SHP77 (cell line): ENCODE measurements at regions not wholly inside any gene's neighbourhood (a gene's known extent, or its start where the extent isn't known, plus 50 kb on each side); places are given as distances from the start of the nearest gene placed in this dataset.

Experiments
- DNase-seq, 2 experiments: peaks; one replicate each; lab custom pipeline; 2025; lab: John Stamatoyannopoulos, UW

DNA sequence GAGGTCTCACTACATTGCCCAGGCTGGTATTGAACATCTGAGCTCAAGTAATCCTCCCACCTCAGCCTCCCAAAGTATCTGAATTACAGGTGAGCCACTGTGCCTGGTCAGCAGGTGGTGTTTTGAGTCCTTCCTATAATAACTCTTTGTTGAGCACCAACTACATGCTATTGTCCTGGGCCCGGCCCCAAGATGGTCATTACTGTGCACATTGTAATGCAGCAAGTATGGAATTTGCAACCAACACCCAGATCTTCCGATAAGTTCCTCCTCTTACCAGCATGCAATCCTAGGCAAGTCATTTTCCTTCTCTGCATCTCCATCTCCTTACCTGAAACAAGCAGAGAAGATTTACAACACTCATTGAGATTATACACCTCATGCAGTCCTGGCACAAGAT, 510.3 kb upstream of the KLF4 start:
- DNase-seq, result no peak

DNA sequence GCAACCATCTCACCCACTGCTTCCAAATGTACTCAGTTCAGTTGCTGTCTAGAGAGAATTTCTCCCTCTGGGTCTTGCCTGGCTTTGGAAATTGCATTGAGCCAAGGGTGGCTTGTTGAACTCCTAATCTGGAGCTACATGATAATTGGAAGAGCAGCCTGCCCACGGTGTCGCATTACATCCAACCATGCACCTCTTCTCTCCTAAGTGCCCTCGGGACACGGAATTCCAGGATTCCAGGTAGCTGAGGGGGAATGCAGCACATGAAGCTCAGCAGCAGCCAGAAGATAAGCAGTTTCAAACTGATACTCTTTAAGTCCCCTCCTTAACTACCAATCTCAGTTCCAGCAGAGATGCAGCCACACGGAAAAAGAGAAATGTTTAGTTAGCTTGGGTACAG, 509.4 kb upstream of the KLF4 start:
- DNase-seq, result no peak

DNA sequence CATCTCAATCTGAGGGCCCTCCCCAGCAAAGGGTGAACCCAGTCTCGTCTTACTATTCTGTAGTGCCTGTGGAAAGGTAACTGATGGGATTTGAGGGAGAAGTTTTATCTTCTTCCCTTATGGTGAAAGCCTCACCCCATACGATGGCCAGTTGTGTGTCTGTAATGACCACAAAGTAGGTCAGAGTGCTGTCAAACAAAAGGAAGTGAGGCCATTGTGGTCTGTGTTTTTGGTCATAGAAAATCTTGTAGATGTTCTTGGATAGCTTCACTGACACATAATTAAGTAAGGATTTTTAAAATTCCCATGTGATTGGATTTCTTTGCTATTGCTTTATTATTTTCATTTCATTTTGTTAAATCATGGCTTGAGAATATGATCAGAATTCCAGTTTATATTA, 505.1 kb upstream of the KLF4 start:
- no peak for DNase-seq

DNA sequence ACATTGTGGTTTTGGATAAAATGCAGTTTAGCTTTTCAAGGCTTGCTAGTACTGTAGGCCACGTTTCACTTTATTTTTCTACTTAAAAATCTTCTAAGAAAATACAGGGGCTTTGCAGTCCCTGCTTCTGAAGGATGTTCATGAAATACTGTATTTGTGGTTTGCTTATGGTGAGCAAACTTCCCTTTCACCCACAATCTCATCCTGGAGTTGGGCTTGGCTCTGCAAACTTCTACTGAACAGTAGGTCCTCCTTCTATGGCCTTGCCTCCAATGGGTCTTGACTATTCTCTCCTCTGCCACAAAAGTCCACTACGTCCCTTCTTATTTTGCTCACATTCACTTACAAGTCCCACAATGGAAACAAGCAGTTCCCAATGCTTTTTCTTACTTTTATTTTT, 502.7 kb upstream of the KLF4 start:
- DNase-seq, result no peak

DNA sequence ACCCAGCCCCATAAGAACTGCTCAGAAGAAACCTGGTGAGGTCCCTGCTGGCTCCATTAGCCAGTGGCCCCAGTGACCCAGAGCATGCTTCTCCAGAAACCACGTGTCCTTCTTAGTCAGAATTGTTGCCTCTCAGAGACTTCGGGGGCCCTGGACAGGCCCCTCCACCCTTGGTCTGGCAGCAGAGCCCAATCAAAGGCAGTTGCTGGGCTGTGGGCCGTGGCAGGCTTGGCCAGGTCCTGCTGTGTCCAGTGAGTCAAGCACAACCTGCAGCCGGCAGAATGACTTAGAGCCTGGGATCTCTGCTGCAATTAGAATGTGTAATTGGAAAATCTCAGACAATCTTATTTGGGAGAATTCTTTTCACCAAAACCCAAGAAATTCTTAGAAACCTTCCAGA, 502.0 kb upstream of the KLF4 start:
- DNase-seq, result no peak

DNA sequence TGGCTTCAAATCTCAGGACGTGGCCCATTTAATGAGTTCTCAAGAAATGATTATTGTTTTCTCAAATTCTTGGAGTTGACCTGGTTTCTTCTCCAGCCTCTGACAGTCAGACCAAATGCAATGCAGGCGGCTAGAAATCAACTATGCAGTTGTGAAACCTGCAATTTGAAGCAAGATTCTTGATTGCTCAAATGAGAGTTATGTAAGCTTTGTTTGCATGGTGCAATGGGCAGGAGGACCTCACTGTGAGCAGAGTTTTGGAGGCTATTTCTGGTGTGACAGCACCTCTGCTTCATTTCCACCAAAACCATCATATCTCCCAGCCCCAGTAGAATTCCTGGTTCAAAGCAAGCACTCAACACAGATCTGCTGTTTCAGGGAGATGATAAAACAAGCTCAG, 500.0 kb upstream of the KLF4 start:
- no peak for DNase-seq

DNA sequence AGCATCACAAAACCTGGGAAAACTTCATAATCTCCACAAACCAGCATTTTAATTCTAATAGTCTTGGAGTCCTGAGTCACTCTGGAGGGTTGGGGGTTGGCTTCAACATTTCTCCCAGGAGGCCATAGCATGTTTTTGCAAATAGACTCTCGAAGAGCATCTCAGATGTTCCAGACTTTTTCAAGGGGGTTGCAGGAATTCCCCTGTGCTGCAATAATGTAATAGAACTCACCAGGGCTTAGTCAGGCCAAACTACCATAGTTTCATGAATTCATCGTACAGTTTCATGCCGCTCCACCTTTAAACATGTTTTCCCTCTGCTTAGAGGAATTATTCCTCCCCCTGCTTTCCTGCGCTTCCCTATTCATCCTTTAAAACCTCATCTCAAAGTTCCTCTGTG, 499.5 kb upstream of the KLF4 start:
- DNase-seq, result no peak

DNA sequence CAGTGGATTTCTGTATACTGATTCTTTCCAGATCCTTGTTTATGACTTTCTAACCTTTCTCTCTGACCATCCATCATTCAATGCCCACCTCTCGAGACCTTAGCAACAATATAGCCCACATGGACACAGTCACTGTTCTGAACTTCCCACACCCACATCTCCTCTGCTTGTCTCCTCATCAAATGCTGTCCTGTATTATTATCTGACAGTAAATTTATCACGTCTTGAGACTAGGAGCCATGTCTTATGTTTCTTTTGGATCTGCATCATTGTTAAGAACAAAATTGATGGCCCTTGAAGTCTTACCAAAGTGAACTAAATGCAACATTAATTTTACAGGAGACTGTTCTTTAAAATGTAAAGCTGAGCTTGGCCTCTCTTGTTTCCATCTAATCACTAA, 495.4 kb upstream of the KLF4 start:
- DNase-seq, result no peak

DNA sequence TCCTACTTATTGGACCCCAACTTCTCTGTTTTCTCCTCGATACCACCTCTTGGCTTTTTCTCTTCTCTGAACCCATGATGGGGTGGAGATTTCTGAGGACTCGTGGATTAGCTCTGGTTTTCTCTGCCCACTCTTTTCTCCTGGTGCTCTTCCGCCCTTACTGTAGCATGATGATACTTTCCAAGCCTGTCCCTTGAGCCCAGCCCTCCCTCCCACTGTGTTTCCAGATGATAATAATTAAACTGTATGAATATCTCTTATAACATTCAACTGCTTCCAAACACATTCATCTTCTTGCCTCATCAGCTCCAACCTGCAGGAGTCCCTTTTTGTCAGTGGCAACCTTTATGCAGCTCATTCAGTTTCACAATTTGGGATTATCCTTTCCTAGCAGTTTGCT, 494.2 kb upstream of the KLF4 start:
- no peak for DNase-seq

DNA sequence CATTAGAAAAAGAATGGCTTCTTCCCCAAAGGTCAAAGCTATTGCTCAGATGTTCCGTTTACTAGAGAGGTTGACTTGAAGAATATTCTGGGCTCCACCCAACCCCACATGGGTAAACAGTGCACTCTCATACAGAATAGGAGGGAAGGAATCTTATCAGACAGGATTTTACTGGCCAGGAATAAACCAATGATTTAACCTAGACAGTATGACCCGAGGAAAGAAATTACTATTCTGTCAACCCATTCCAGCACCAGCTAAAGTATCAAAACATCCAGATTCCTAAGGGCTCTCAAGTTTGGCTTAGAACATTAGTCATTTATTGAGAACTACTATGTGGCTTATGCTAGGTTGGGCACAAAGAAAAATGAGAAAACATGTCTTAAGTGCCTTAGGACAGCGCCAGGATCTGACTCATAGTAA, 493.6 kb upstream of the KLF4 start:
- no peak for DNase-seq

DNA sequence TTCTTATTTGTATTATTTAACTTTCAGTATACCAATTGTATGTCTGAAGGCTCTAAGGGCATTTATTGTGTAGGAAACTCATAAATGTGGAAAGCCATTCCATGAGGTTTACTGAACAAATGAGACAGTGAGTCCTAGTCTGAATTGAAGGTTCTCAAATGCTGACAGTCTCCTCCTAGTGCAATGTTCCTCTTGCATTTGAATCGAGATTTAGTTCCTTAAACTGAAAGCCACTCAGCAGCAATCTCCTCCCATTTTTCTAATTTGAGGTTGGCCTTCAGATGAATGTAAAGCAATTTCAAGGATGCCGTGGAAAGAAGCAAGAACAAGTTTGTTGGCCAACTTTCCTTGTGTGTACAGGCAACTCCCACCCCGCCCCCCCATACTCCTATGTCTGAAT, 493.2 kb upstream of the KLF4 start:
- DNase-seq, result no peak

DNA sequence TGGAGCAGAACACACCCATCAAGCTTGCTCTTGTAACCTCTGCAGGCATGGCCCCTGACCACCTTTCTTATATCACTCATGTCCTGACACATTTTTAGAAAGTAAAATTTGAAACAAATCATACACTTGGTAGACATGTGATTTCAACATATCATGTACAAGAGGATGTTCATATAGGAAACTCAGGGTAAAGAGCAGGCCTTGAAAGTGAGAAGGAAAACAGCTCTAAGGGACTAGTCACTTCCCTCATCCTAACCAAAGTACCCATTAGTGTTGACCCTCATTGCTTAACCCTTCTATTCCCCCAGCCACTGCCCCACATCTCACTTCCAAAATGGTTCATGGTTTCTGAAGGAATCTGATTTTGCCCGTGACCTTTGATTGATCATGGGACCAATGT, 492.4 kb upstream of the KLF4 start:
- no peak for DNase-seq

DNA sequence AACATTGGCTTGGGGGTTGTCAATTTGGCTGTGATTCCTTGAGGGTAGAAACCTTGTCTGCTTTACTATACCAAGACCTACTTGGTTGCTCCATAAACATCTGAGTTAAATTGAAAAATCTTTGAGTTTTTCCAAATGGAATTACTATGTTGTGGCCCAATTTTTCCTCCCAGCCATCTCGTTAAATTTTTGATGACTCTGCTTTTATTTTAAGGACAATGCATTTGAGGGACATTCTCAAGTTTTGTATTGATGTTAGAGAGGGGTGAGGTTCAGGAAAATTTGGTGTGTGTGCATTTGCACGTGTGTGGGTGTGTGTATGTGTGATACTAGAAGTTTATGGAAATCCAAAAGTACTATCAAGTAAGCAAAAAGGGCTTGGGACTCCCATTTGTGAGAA, 491.4 kb upstream of the KLF4 start:
- DNase-seq, result no peak

DNA sequence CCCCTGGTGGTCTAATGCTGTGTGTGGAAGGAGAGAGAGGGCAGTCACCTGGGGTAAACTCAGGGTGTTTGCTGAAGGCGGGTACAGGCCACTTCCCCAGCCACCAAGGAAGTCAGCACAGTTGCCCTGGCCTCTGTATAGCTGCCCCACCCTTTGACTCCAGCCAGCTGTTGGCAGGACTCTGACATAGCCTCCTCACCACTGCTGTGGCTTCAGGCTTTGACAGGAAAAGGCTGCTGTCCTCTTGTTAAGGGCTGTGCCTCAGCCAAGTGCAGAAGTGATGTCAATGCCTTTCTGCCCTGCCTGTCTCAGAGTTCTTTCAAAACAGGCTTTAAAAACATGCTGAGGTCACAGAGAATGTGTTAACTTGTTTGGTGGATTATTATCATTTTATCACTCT, 487.2 kb upstream of the KLF4 start:
- no peak for DNase-seq

DNA sequence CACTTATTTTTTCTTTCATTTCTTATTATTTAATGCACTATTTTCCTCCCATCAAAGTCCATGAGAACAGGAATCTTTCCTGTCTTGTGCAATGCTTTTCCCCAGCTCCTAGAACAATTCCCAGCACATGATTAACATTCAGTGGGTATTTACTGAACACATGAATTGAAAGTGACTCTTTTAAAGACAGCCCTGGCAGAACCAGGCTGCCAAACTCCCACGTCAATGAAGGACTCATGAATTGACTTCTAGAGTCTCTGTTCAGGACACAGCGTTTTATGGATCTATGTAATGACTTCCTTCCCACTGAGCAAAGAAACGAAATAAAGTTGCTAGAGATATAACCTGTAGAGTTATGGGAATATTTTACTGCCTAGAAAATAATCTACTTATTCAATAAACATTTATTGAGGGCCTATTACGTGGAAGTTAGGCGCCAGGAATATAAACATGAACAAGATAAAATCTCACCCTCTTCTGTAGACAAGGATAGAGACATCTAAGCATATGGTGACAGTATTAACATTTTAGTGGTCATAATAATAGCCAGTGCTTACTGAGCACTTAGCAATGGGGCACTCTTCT, 485.9 kb upstream of the KLF4 start:
- DNase-seq, result no peak

DNA sequence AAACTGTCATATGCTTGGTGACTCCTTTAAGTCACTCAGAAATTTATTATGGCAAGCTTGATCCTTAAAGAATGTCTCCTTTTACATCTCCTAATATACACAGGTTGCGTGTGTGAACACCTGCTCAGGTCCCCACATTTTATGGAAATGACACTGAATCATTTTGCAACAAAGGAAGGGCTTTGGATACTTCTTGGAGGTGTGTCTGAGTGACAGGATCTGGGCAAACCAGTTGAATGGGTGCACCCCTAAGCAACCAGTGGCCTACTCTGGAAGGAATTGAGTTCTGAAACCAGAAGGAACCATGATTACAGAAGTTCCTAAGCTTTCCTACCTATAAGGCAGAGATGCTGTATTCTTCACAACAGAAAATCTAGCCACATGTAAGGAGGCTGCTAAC, 483.9 kb upstream of the KLF4 start:
- DNase-seq, result no peak

DNA sequence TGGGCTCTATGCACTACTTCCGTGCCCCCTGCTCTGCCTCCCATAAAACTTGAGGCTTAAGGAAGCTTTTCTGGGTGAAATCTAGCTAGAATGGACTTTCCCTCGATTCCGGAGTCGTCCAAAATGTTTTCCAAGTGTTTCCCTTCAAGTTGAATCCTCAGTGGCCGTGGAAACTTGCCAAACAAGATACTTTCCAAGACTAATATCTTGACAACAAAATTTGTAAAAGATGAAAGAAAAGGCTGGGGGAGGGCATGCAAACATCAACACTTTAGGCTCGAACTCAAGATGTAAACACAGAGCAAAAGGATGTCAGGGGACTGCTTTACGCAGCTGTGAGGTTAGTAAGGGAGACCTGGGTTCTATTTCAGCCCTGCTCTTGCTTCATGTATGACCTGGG, 482.8 kb upstream of the KLF4 start:
- DNase-seq, result no peak

DNA sequence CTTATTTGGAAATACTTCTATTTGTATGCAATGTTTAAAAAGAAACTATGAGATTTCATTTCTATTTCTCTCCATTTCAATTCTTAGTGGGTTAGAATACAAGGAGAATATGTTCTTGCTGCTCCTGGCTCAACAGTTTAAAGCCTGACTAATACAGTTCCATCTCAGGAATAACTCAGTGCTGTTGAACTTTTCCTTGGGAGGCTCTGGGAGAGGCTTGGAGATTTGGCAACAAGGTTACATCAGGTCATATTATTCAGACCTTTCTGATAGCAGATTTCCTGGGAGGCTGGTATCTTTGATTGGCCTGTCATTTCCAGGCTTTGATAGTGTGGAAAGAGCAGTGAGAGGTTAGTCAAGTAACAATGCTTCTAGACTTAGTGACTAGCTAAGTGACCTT, 481.7 kb upstream of the KLF4 start:
- DNase-seq, result no peak

DNA sequence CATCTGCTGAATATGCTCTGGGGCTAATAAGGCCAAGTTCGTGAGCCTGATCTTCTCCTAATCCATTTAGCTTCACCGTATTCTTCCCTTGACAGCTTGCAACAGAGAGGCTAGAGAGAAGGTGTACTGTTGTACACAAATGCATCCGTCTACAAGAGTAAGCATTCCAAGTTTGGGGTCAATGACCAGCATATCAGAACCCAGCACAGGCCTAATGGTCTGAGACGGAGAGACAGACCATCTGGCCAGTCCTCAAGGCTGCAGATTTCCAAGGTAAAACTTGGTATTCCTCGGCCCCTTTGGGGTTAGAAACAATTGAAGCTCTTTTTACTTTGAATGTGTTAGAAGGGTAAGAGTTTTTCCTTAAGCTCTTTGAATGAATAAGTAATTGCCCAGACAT, 481.2 kb upstream of the KLF4 start:
- DNase-seq, result no peak

DNA sequence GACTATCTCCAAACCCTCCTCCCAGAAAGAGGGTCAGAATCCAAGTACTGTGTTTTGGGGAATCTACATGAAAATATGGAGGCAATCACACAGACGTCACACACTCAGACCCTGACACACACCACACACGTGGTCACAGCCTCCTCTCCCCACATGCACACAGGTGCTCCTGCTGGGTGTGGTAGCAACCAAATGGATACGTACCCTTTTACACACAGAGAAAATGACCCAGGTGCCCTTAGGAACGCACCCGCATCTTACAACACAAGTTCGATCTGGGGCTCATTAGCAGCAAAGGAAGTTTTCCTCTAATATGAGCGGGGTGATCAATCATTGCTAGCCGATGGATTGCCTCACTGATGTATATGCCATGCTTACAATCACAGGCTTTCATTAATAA, 480.2 kb upstream of the KLF4 start:
- no peak for DNase-seq

DNA sequence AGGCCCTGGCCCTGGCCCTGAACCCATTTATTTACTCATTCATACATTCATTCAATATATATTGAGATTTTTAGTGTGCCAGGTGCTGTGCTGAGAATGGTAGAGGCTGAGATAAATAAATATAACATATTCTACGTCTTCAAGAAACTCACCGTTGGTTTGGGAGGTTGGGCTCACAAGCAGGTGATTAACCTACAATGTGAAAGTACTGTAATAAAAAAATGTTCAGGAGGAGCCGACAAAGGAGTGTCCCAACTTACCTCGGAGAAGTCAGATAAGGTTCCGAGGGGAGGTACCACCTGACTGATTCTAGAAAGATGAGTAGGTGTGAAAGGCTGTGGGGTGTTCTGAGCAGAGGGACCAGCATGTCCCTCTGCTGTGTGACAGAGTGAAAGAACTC, 479.6 kb upstream of the KLF4 start:
- no peak for DNase-seq

DNA sequence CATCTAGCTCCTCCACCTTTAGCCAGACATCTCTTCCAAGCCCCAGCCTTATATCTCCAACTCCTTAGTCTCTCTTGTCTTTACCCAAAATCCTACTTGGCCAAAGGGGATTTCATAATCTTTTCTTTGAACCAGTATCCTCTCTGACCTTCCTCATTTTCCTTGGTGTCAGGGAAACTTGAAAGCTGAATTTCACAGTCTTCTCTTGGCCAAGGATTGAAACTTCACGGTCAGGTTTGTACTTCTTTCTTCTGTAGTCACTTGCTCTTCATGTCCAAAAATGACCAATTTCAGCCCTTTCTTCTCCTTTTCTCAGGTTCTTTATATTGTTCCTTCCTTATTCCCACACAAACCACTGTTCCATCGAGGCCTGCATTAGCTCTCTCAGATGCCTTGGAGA, 473.7 kb upstream of the KLF4 start:
- no peak for DNase-seq

DNA sequence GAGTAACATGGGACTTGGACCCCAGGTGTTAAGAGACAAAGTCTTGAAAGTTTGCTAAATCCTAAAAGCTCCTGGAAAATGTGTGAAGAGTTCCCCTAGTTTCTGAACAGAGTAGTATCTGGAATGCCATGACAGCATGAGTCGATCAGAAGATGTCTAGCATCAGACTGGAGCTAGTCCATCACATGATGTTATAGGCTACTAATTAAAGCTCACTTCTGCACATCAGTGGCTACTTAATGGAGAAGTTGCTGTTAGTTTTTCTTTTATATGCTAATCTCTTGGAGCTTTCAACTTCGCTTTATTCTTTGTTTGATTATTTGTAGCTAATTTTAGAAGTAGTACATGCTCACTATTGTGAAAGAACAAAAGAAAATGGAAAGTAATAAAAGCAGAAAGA, 471.3 kb upstream of the KLF4 start:
- no peak for DNase-seq

DNA sequence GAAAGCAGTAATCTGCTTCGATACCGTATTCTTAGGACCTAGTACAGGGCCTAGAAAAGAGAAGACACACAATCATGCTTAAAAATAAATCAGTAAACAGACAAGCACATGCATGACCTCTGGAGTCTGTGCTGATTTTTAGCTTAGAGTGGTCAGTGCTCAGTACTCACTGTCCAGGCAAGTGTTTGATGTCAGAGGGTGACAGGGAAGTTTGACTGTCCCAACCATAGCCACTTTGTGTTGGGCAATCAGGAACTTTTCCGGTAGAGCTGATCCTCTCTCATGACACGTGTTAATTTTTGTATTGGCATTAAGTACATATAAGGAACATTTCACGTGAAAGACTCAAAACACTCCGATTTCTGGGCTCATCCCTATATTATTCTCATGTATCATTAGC, 464.7 kb upstream of the KLF4 start:
- DNase-seq, result no peak

DNA sequence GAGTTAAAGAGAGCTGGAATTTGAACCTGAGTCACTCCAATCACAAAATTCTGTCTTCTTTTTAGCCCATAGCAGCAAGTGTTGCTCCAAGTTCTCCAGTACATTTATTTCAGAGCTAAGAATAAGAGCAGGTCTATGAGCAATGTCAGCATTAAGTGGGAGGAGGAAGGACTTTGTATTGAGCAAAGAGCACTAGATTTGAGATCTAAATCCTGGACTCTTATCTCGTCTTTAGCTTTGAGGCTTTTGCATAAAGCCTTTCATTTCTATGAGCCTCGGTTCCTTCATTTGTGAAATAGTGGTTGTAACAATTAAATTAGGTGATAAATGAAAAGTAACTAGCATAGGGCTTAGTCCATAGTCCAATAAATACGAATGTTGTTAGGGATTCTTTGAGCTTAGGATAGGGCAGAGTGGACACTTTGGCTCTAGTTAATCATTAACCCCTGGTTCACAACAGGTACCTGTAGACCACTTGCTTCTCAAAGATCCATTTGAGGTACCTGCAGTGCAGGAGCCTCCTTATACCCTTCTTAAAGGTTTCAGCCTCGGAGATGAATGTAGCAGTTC, 464.1 kb upstream of the KLF4 start:
- DNase-seq, result no peak
